OCI-LY1 (cell line): ENCODE measurements at regions not wholly inside any gene's neighbourhood (a gene's known extent, or its start where the extent isn't known, plus 50 kb on each side); places are given as distances from the start of the nearest gene placed in this dataset.

Source experiments
- CTCF ChIP-seq: fragments of 200-600 bp; sonication (generic), shearing (Covaris generic); IDR thresholded peaks from 2 replicates; pipeline ENCODE4 v1.5.1; 2017; ENCODE audit warnings: mild to moderate bottlenecking, antibody characterized with exemption, low read length, moderate library complexity, mixed read lengths
- EZH2 ChIP-seq: fragments of 200-600 bp; sonication (generic), shearing (Covaris generic); IDR thresholded peaks from 2 replicates; pipeline ENCODE4 v1.8.0; 2017; ENCODE audit warnings: borderline replicate concordance, mixed run types, mild to moderate bottlenecking, antibody characterized with exemption, low read length, moderate library complexity, mixed read lengths

GRCh38 chr11:93945596-93945995, 75.6 kb upstream of the HEPHL1 start:
- TF ChIP-seq EZH2 (no peak), CTCF (no peak)
